Heart right ventricle (tissue), 16 donors: ENCODE measurements at regions not wholly inside any gene's neighbourhood (a gene's known extent, or its start where the extent isn't known, plus 50 kb on each side); places are given as distances from the start of the nearest gene placed in this dataset.
A peak's percentile ranks its signal among the peaks of the same experiment; 100 is the strongest.
"Not testable (repeated sequence)": the region's sequence is repeated elsewhere in the genome, so short reads cannot be mapped to it uniquely, and the experiment has no call there.

ENCODE experiments used
- ATAC-seq, 8 donors: fragments of 200-7000 bp; cut with Tn5 transposase; one replicate each; pipeline ENCODE4 v1.9.1; 2020; ENCODE audit warnings: mild to moderate bottlenecking in 8 of 8, moderate library complexity in 8 of 8, moderate number of reproducible peaks in 1 of 8
- DNase-seq, 2 donors: peaks; one replicate each; pipeline ENCODE4 v3.0.0-alpha.2; 2020
- H3K27ac ChIP-seq, 10 donors: fragments of 200-600 bp; sonication (generic) in 2 of 10; one replicate each; pipeline versions ENCODE4 v1.5.0 to v1.8.0; 2020 to 2022; ENCODE audit warnings: mild to moderate bottlenecking in 3 of 10
- H3K27me3 ChIP-seq, 7 donors: fragments of 200-600 bp; one replicate each; pipeline ENCODE4 v1.8.0; 2021 to 2022; ENCODE audit warnings: mild to moderate bottlenecking in 2 of 7
- H3K36me3 ChIP-seq, 9 donors: fragments of 200-600 bp; sonication (generic) in 1 of 9; one replicate each; pipeline versions ENCODE4 v1.5.0 to v1.8.0; 2020 to 2022; ENCODE audit warnings: mild to moderate bottlenecking in 2 of 9
- H3K4me1 ChIP-seq, 9 donors: fragments of 200-600 bp; sonication (generic) in 1 of 9; one replicate each; pipeline versions ENCODE4 v1.5.0 to v1.8.0; 2020 to 2022; ENCODE audit warnings: mild to moderate bottlenecking in 4 of 9
- H3K4me3 ChIP-seq, 10 donors: fragments of 200-600 bp; sonication (generic) in 2 of 10; one replicate each; pipeline versions ENCODE4 v1.5.0 to v1.8.0; 2020 to 2022; ENCODE audit warnings: mild to moderate bottlenecking in 7 of 10, moderate library complexity in 2 of 10
- H3K9me3 ChIP-seq, 11 donors: fragments of 200-600 bp in 10 of 11; sonication (generic) in 2 of 11; one replicate each; pipeline versions ENCODE4 v1.5.0 to v1.8.0; 2013 to 2022; ENCODE audit warnings: mild to moderate bottlenecking in 2 of 11, control low read depth in 1 of 11, moderate library complexity in 1 of 11
- WGBS, 2 donors: extraction: QIAGEN DNeasy Blood & Tissue Kit; methylation state at CpG; one replicate each; pipeline ENCODE4 v1.1.7; 2013; ENCODE audit warnings: inconsistent platforms in 1 of 2; 5-methylcytosine and 5-hydroxymethylcytosine counted together
- intact Hi-C, 10 donors: fragments of 100-400 bp; cut with DNase I; formaldehyde crosslinking; loops; one replicate each; pipeline versions ENCODE4 v1.11.1 to v1.14.2; 2022
- TF ChIP-seq, protein P1 (sequence below), 9 donors: fragments of 200-600 bp; sonication (generic) in 2 of 9; IDR thresholded peaks; one replicate each; pipeline versions ENCODE4 v1.5.0 to v1.8.0; 2021 to 2022; ENCODE audit warnings: antibody characterized with exemption in 9 of 9, mild to moderate bottlenecking in 5 of 9, moderate library complexity in 1 of 9
- donor health status: Arrhythmogenic right ventricular cardiomyopathy.
- donor health status: ischemic (EF 13 %, LVEDD 7.1; RV severe dilation, severe dysfunction).
- donor health status: healthy with polysubstance abuse.
- donor health status: DM: no; HTN: yes; CAD: no.
- donor health status: DM: no; HTN: no; CAD: no.
- donor health status: ischemic (EF 25% LVEDD 6.9; RV normal size, moderate dysfunction).
- donor health status: ischemic (EF 25% LVEDD 5.7; RV mildly dilated, moderate dysfunction).
- donor health status: healthy.
- donor health status: DM: yes; HTN: yes; CAD: no.
- donor health status: Ischemic cardiomyopathy.
- donor health status: ischemic (EF 35%, LVEDD 5.7; RV mildly dilated, moderate dysfunction).
- donor health status: nonischemic (EF 11% LVEDD 7.7; RV severe dilation, severe dysfunction).
- donor health status: DM: yes; HTN: yes; CAD: no.
- donor health status: PGD.
- donor health status: ischemic (EF 29% LVEDD 5.4; RV normal size, mild dysfunction).
- donor health status: nonischemic (EF 23%, LVEDD 6.1; RV moderate dilation, normal function).

DNA sequence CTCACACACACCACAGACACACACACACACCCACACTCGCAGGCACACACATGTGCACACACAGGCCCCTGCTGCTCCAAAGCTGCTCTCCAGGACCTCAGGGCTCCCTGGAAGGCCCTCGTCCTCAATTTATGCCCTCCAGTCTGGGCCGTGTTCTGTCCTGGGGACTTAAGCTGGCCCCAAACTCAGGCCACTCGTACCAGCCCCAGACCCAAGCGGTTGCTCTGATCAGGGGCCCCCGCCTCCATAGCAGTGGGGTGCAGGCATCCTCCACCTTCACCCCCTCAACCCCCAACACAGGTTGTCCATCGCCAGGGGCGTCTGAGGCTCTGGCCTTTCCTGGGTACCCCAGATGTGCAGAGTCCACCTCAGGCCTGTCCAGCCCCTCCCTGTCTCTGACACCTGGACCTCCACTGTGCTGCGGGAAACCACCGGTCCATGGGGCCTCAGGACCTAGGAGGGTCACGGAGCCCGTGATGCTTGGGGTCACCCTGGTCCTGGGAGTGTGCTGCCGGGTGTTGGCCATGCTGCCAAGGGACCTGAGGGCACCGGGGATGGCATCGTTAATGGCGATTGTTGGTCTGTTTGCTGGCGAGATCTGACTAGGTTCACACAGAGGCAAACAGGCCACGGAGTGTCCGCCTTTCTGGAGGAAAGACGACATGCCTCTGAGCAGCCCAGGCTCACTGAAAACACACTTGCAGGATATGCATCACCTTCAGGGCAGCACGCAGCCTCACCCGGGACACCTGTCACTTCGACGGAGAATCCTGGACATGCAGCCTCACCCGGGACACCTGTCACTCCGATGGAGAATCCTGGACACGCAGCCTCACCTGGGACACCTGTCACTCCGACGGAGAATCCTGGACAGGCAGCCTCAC lies 155.6 kb downstream of the NDUFA10 start:
- intact Hi-C loops: no loop called here
- peak in 1 of 8 donors; percentile 33 for ATAC-seq
- H3K9me3 ChIP-seq: no peaks in the 10 kb centered on the region
- H3K27ac ChIP-seq: no peak overlapping the region
- TF ChIP-seq, protein P1, sequence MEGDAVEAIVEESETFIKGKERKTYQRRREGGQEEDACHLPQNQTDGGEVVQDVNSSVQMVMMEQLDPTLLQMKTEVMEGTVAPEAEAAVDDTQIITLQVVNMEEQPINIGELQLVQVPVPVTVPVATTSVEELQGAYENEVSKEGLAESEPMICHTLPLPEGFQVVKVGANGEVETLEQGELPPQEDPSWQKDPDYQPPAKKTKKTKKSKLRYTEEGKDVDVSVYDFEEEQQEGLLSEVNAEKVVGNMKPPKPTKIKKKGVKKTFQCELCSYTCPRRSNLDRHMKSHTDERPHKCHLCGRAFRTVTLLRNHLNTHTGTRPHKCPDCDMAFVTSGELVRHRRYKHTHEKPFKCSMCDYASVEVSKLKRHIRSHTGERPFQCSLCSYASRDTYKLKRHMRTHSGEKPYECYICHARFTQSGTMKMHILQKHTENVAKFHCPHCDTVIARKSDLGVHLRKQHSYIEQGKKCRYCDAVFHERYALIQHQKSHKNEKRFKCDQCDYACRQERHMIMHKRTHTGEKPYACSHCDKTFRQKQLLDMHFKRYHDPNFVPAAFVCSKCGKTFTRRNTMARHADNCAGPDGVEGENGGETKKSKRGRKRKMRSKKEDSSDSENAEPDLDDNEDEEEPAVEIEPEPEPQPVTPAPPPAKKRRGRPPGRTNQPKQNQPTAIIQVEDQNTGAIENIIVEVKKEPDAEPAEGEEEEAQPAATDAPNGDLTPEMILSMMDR (IDR thresholded peaks at IDR 0.05): no peak
- no peaks in the 10 kb centered on the region for H3K36me3 ChIP-seq
- no peaks in the 10 kb centered on the region for H3K4me1 ChIP-seq
- no peak overlapping the region for H3K4me3 ChIP-seq
- no peak for DNase-seq
- WGBS, 2 donors: 90 to 92% methylated on average over 29 of the region's 29 CpGs
- H3K27me3 ChIP-seq: peaks cover 0 to 36% (median 3%) of the 10 kb centered on the region in 7 donors

DNA sequence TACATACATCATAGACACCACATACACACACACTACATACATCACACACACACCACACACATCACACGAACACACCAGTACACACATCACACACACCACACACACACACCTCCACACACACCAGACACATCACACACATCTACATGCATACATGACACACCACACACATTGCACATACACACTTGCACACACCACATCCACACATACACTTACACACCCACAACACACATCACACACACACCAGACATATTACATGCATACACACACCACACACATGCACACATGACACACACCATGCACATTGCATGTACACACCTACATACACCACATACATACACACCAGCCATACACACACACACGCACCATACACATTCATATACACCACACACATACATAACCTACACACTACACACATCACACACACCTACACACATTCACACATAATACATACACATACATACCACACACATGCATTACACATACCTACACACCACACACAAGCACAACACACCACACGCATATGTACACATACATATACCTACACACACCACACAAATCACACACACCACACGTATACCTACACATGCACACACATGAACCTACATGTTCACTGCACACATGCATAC lies 156.5 kb downstream of the NDUFA10 start:
- Histone ChIP-seq H3K4me1 (no peaks in the 10 kb centered on the region), H3K36me3 (no peaks in the 10 kb centered on the region), H3K27me3 (peaks cover 0 to 30% (median 0%) of the 10 kb centered on the region in 7 donors), H3K4me3 (no peak overlapping the region), H3K9me3 (no peaks in the 10 kb centered on the region), H3K27ac (no peak overlapping the region)
- ATAC-seq (no peak), DNase-seq (no peak)
- intact Hi-C loops: no loop called here
- TF ChIP-seq, protein P1 (IDR thresholded peaks at IDR 0.05): no peak
- 97 to 99% methylated on average over 4 of the region's 4 CpGs for WGBS, 2 donors

DNA sequence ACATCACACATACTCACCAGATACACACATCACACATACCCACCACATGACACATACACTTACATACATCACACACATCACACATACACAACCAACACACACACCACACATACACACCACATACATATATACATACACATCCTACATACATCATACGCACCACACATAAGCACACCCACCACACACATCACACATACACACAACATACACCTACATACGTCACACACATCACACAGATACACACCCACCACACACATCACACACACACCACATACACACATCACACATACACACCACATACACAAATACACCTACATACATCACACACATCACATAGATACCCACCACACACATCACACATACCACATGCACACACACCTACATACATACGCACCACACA lies 158.4 kb downstream of the NDUFA10 start:
- H3K27ac ChIP-seq: no peak overlapping the region
- ATAC-seq (no peak), DNase-seq (no peak)
- H3K36me3 ChIP-seq: no peaks in the 10 kb centered on the region
- intact Hi-C loops: no loop called here
- 96 to 97% methylated on average over 3 of the region's 3 CpGs for WGBS, 2 donors
- peaks cover 0 to 22% (median 0%) of the 10 kb centered on the region in 7 donors for H3K27me3 ChIP-seq
- H3K4me3 ChIP-seq: no peak overlapping the region
- TF ChIP-seq, protein P1 (IDR thresholded peaks at IDR 0.05): no peak
- H3K9me3 ChIP-seq: no peaks in the 10 kb centered on the region
- H3K4me1 ChIP-seq: no peaks in the 10 kb centered on the region

DNA sequence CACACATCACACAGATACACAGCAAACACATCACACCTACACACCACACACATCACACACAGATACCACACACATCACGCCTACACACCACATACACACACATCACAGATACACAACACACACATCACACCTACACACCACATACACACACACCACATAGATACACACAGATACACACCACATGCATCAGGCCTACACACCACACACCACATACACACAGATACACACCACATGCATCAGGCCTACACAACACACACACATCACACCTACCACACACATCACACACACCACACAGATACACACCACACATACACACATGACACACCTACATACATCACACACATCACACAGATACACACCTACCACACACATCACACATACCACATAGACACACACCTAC lies 158.8 kb downstream of the NDUFA10 start:
- no peak overlapping the region for H3K4me3 ChIP-seq
- intact Hi-C loops: no loop called here
- no peak overlapping the region for H3K27ac ChIP-seq
- H3K27me3 ChIP-seq: peaks cover 0 to 19% (median 0%) of the 10 kb centered on the region in 7 donors
- no peak for DNase-seq
- no peak for ATAC-seq
- 92 to 100% methylated on average over 1 of the region's 1 CpG for WGBS, 2 donors
- TF ChIP-seq, protein P1 (IDR thresholded peaks at IDR 0.05): no peak
- H3K4me1 ChIP-seq: no peaks in the 10 kb centered on the region
- no peaks in the 10 kb centered on the region for H3K36me3 ChIP-seq
- no peaks in the 10 kb centered on the region for H3K9me3 ChIP-seq

DNA sequence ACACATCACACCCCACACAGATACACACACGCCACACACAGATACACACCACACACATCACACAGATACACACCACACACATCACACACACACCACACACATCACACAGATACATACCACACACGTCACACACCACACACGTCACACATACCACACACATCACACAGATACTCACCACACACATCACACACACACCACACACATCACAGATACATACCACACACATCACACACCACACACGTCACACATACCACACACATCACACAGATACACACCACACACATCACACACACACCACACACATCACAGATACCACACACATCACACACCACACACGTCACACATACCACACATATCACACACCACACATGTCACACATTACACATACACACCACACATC lies 159.3 kb downstream of the NDUFA10 start:
- ATAC-seq, DNase-seq, H3K4me1 ChIP-seq, H3K27ac ChIP-seq, H3K9me3 ChIP-seq, H3K4me3 ChIP-seq, intact Hi-C loops, H3K36me3 ChIP-seq: not testable (repeated sequence)
- H3K27me3 ChIP-seq: peaks cover 0 to 17% (median 0%) of the 10 kb centered on the region in 7 donors
- WGBS, 2 donors: 95 to 97% methylated on average over 5 of the region's 5 CpGs
